ENCODE measurements at regions not wholly inside any gene's neighbourhood (a gene's known extent, or its start where the extent isn't known, plus 50 kb on each side); places are given as distances from the start of the nearest gene placed in this dataset.
A peak's percentile ranks its signal among the peaks of the same experiment; 100 is the strongest.

GRCh38 chr6:95142661-95143335 is 434.5 kb upstream of the MANEA start:
- DNase-seq (ENCODE audit: low read depth): no peak

GRCh38 chr6:95143408-95144180 is 433.7 kb upstream of the MANEA start:
- DNase-seq (ENCODE audit: low read depth): no peak

- DNase-seq (ENCODE audit: low read depth): no peak
Measured at GRCh38 chr6:95145457-95145856, 431.9 kb upstream of the MANEA start.

GRCh38 chr6:95159557-95159956 is 417.8 kb upstream of the MANEA start:
- no peak for DNase-seq (ENCODE audit: low read depth)

GRCh38 chr6:95169775-95170174 is 407.6 kb upstream of the MANEA start:
- no peak for DNase-seq (ENCODE audit: low read depth)

GRCh38 chr6:95175927-95176675 is 401.2 kb upstream of the MANEA start:
- no peak for DNase-seq (ENCODE audit: low read depth)

- DNase-seq (ENCODE audit: low read depth): no peak
Measured at GRCh38 chr6:95185874-95186273, 391.5 kb upstream of the MANEA start.

GRCh38 chr6:95186710-95187109 is 390.6 kb upstream of the MANEA start:
- DNase-seq (ENCODE audit: low read depth): no peak

GRCh38 chr6:95197590-95197989 is 379.7 kb upstream of the MANEA start:
- DNase-seq (ENCODE audit: low read depth): no peak

GRCh38 chr6:95203153-95203754 is 374.1 kb upstream of the MANEA start:
- peak; percentile 4 for DNase-seq (ENCODE audit: low read depth)

GRCh38 chr6:95204178-95204577 is 373.2 kb upstream of the MANEA start:
- DNase-seq (ENCODE audit: low read depth): no peak

GRCh38 chr6:95208621-95209020 is 368.7 kb upstream of the MANEA start:
- no peak for DNase-seq (ENCODE audit: low read depth)

GRCh38 chr6:95209074-95209473 is 368.3 kb upstream of the MANEA start:
- DNase-seq (ENCODE audit: low read depth): no peak

GRCh38 chr6:95216555-95216954 is 360.8 kb upstream of the MANEA start:
- no peak for DNase-seq (ENCODE audit: low read depth)

GRCh38 chr6:95227351-95227750 is 350.0 kb upstream of the MANEA start:
- DNase-seq (ENCODE audit: low read depth): no peak

GRCh38 chr6:95228636-95229035 is 348.7 kb upstream of the MANEA start:
- no peak for DNase-seq (ENCODE audit: low read depth)

GRCh38 chr6:95230071-95230740 is 347.1 kb upstream of the MANEA start:
- no peak for DNase-seq (ENCODE audit: low read depth)

GRCh38 chr6:95231416-95231815 is 345.9 kb upstream of the MANEA start:
- DNase-seq (ENCODE audit: low read depth): no peak

- no peak for DNase-seq (ENCODE audit: low read depth)
Measured at GRCh38 chr6:95232446-95232845, 344.9 kb upstream of the MANEA start.

GRCh38 chr6:95233879-95234278 is 343.5 kb upstream of the MANEA start:
- no peak for DNase-seq (ENCODE audit: low read depth)

GRCh38 chr6:95240514-95240913 is 336.8 kb upstream of the MANEA start:
- no peak for DNase-seq (ENCODE audit: low read depth)

GRCh38 chr6:95242560-95242959 is 334.8 kb upstream of the MANEA start:
- DNase-seq (ENCODE audit: low read depth): no peak

All from M059J (cell line).